Stimulated activated effector memory CD8-positive, alpha-beta T cell treated with anti-CD3 and anti-CD28 coated beads, Interleukin-12 subunit alpha, Interleukin-12 subunit beta, amount 100 ng/mL, for 72 hours (primary cell): ENCODE measurements at regions not wholly inside any gene's neighbourhood (a gene's known extent, or its start where the extent isn't known, plus 50 kb on each side); places are given as distances from the start of the nearest gene placed in this dataset.

Source experiments
- ATAC-seq: fragments of 150-1000 bp; cut with Tn5 transposase; 2 replicates; pipeline ENCODE4 v1.10.0; 2021
- DNase-seq, 2 donors: peaks; one replicate each; pipeline ENCODE4 v3.0.0; 2021 to 2022; ENCODE audit warnings: low spot score in 2 of 2
- H3K27ac Mint-ChIP-seq: one replicate; pipeline ENCODE4 v1.8.0; 2022; ENCODE audit warnings: mild to moderate bottlenecking, mixed read lengths
- H3K36me3 Mint-ChIP-seq: one replicate; pipeline ENCODE4 v1.8.0; 2022; ENCODE audit warnings: mild to moderate bottlenecking, mixed read lengths
- H3K4me1 Mint-ChIP-seq: one replicate; pipeline ENCODE4 v1.8.0; 2022; ENCODE audit warnings: mixed read lengths
- H3K4me3 Mint-ChIP-seq: one replicate; pipeline ENCODE4 v1.8.0; 2022; ENCODE audit warnings: mild to moderate bottlenecking, mixed read lengths
- H3K9me3 Mint-ChIP-seq: one replicate; pipeline ENCODE4 v1.8.0; 2022; ENCODE audit warnings: mixed read lengths

GRCh38 chr20:17838921-17839320, 129.7 kb downstream of the SNX5 start:
- ATAC-seq, result no peak
- no peaks in the 10 kb centered on the region for H3K9me3 Mint-ChIP-seq
- H3K4me3 Mint-ChIP-seq, result no peak overlapping the region
- H3K36me3 Mint-ChIP-seq, result no peaks in the 10 kb centered on the region
- peak overlapping the region; percentile 48 for H3K27ac Mint-ChIP-seq
- peaks cover 8% of the 10 kb centered on the region for H3K4me1 Mint-ChIP-seq
- DNase-seq, result no peak

DNA sequence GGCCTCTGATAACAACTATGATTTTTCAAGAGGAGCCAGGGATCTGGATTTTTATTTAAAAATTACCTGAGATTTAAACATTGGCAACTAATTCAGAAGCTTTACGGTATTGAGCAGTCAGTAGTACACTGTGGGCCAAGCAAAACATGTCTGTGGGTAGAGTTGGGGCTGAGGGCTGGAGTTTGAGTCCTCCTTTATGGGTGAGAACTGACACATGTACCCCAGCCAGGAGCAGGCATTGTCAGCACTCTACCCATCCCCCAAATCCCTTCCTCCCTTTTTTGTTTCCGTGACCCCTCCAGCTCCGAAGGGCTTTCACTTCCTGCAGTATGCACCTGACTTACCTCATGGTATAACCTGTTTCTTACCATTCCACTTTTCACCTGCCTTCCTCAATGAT, 131.4 kb downstream of the SNX5 start:
- Mint-ChIP-seq H3K36me3 (no peaks in the 10 kb centered on the region), H3K27ac (no peak overlapping the region), H3K4me1 (no peaks in the 10 kb centered on the region), H3K9me3 (no peaks in the 10 kb centered on the region), H3K4me3 (no peak overlapping the region)
- ATAC-seq (no peak), DNase-seq (no peak)

GRCh38 chr20:17836303-17836861, 132.2 kb downstream of the SNX5 start:
- no peaks in the 10 kb centered on the region for H3K4me1 Mint-ChIP-seq
- H3K4me3 Mint-ChIP-seq, result no peak overlapping the region
- H3K27ac Mint-ChIP-seq, result no peak overlapping the region
- ATAC-seq (no peak), DNase-seq (no peak)
- H3K36me3 Mint-ChIP-seq, result no peaks in the 10 kb centered on the region
- no peaks in the 10 kb centered on the region for H3K9me3 Mint-ChIP-seq

DNA sequence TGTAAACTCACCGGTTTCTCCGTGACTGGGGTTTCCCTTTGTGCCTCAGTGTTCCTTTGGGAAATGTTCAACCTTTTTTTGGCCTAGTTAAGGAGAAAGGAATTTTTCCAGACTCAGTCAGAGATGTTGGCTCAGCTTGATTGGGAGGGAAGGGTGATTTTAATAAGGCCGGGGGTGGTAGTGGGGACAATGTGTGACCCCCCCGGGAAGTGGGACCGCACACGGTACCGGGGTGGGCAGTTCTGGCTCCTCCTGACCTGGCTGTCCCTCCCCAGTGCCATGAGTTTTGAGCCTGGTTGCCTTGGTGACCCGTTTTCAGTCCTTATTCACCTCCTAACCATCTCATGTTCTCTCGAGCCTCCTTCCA, 132.7 kb downstream of the SNX5 start:
- Mint-ChIP-seq H3K27ac (no peak overlapping the region), H3K36me3 (no peaks in the 10 kb centered on the region), H3K9me3 (no peaks in the 10 kb centered on the region), H3K4me1 (no peaks in the 10 kb centered on the region), H3K4me3 (no peak overlapping the region)
- ATAC-seq (no peak), DNase-seq (no peak)

DNA sequence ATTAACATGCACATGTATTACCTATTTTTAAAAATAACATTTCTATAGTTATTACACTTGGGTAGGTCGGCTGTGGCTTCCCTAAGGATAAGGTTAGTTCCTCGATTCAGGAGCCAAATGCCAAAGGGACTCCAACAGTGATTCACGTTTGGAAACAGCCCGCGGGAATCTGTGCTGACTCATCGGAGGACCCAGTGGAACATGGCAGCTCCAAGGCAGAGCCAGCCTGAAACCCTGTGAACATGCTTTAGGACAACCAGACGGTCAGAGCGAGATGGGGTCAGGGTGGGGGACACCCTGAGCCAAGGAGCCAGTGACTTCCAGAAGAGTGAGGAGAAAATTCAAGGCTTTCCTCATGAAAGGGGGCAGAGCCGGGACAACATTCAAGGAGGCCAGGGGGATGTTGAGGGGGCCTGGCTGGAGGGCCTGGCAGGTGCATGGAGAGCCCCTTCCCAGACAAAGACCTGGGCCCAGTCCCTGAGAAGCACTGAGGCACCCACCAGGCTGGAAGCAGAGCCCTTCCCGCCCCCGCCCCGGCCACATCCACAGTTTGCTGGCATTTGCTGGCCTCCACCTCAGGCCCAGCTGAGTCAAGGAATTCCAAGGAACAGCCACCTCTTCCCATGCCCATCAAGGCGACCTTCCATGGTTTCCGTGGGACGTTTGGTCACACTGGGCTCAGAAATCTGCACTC, 133.2 kb downstream of the SNX5 start:
- Mint-ChIP-seq H3K4me1 (no peaks in the 10 kb centered on the region), H3K9me3 (no peaks in the 10 kb centered on the region)

GRCh38 chr20:17834804-17835203, 133.8 kb downstream of the SNX5 start:
- Mint-ChIP-seq H3K9me3 (no peaks in the 10 kb centered on the region), H3K4me3 (no peak overlapping the region), H3K27ac (no peak overlapping the region), H3K36me3 (no peaks in the 10 kb centered on the region), H3K4me1 (no peaks in the 10 kb centered on the region)
- no peak for ATAC-seq
- DNase-seq, result no peak

More for the DNA sequence above, 133.2 kb downstream of the SNX5 start:
- DNase-seq (no peak), ATAC-seq (no peak)
- H3K27ac Mint-ChIP-seq, result no peak overlapping the region
- no peak overlapping the region for H3K4me3 Mint-ChIP-seq
- H3K36me3 Mint-ChIP-seq, result no peaks in the 10 kb centered on the region

GRCh38 chr20:17833036-17833674, 133.4 kb downstream of the BANF2 start:
- H3K36me3 Mint-ChIP-seq, result no peaks in the 10 kb centered on the region
- no peak for ATAC-seq

GRCh38 chr20:17832236-17832915, 132.6 kb downstream of the BANF2 start:
- H3K9me3 Mint-ChIP-seq, result no peaks in the 10 kb centered on the region
- H3K27ac Mint-ChIP-seq, result no peak overlapping the region
- no peaks in the 10 kb centered on the region for H3K36me3 Mint-ChIP-seq
- DNase-seq, result no peak
- no peak overlapping the region for H3K4me3 Mint-ChIP-seq
- H3K4me1 Mint-ChIP-seq, result no peaks in the 10 kb centered on the region
- ATAC-seq, result no peak

More at GRCh38 chr20:17833036-17833674, 133.4 kb downstream of the BANF2 start:
- Mint-ChIP-seq H3K4me1 (no peaks in the 10 kb centered on the region), H3K4me3 (no peak overlapping the region), H3K27ac (no peak overlapping the region), H3K9me3 (no peaks in the 10 kb centered on the region)
- no peak for DNase-seq

- peaks cover 15% of the 10 kb centered on the region for H3K4me1 Mint-ChIP-seq
Measured at GRCh38 chr20:17828598-17829144, 128.9 kb downstream of the BANF2 start.

GRCh38 chr20:17827759-17828559, 128.2 kb downstream of the BANF2 start:
- peaks cover 15% of the 10 kb centered on the region for H3K4me1 Mint-ChIP-seq
- no peaks in the 10 kb centered on the region for H3K9me3 Mint-ChIP-seq
- no peak overlapping the region for H3K4me3 Mint-ChIP-seq
- H3K36me3 Mint-ChIP-seq, result no peaks in the 10 kb centered on the region
- DNase-seq (no peak), ATAC-seq (no peak)
- H3K27ac Mint-ChIP-seq, result no peak overlapping the region

More at GRCh38 chr20:17828598-17829144, 128.9 kb downstream of the BANF2 start:
- no peak for DNase-seq
- no peaks in the 10 kb centered on the region for H3K36me3 Mint-ChIP-seq
- no peak overlapping the region for H3K4me3 Mint-ChIP-seq
- ATAC-seq, result no peak
- H3K9me3 Mint-ChIP-seq, result no peaks in the 10 kb centered on the region
- no peak overlapping the region for H3K27ac Mint-ChIP-seq

GRCh38 chr20:17827079-17827478, 127.3 kb downstream of the BANF2 start:
- H3K36me3 Mint-ChIP-seq, result no peaks in the 10 kb centered on the region
- ATAC-seq, result no peak
- H3K9me3 Mint-ChIP-seq, result no peaks in the 10 kb centered on the region
- H3K27ac Mint-ChIP-seq, result no peak overlapping the region
- H3K4me1 Mint-ChIP-seq, result peaks cover 15% of the 10 kb centered on the region
- DNase-seq, result no peak
- no peak overlapping the region for H3K4me3 Mint-ChIP-seq

DNA sequence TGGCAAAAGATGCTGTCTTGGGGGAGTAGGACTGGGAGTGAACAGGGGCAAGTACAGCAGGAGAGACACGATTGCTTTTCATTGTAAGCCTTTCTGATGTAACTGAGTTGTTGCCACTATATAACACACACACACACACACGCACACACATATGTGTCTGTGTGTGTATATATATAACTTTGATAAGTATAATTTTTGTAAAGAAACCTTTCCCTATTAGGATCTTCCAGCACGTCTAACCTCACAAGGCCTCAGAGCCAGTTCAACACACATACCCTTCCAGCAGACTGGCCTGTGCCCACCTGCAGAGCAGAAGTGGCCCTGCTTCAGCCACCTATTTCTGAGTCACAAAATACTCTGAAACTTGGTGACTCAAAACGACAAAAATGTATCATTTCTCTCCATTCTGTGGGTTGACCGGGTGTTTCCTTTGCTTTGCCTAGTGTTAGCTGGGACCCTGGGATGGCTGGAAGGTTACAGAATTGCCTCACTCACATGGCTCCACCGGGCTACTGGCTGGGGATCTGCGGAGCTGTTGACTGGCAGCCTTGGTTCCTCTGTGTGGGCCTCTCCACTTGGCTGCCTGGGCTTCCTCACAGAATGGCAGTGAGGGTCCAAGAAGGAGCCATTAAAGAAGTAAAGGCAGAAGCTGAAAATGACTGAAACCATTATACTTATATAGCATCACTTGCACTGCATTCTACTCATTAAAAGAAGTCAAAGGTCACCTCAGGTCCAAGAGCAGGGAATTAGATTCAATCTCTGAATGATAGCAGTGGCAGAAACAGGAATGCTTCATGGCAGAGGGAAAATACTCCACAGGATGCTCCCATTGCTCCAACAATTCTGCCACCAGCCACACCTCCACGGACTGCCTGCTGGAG, 126.4 kb downstream of the BANF2 start:
- no peak overlapping the region for H3K4me3 Mint-ChIP-seq
- H3K36me3 Mint-ChIP-seq, result no peaks in the 10 kb centered on the region
- no peak overlapping the region for H3K27ac Mint-ChIP-seq
- no peaks in the 10 kb centered on the region for H3K9me3 Mint-ChIP-seq
- DNase-seq (peak; percentile 11 to 80), ATAC-seq (peak; percentile 92)
- peaks cover 15% of the 10 kb centered on the region for H3K4me1 Mint-ChIP-seq

DNA sequence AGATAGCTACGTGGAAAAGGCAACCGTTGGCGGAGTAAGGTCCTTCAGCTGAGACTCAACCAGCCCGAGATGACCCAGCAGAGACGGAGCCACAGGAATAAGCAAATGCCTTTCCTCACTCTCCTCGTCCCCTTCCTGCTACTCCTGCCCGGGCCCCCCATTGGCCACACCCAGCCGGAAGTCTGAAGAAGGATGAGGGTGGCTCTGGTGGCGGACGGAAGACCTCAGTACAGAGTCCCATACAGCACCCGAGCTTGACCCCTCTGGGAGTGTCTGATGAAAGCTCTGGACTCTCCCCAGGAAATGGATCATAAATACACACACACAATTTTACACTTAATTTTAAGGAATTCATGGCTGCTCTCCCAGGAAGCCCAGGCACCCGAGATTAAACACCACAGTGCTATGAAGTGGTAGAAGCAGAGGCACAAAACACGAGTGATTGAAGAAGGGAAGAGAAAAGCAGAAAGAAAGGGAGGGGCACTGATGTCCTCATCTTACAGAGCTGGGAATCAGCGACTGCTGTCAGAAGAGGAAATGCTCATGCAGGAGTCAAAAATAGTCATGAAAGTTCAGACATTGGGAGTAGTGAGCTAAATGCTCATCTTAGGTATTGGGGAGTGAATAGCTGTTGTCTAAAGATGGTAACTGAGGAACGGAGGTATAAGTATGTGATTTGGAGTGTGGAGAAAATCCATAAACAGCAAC, 125.6 kb downstream of the BANF2 start:
- peak overlapping the region; percentile 17 for H3K27ac Mint-ChIP-seq
- peaks cover 15% of the 10 kb centered on the region for H3K4me1 Mint-ChIP-seq
- DNase-seq (no peak), ATAC-seq (no peak)
- no peaks in the 10 kb centered on the region for H3K36me3 Mint-ChIP-seq
- no peak overlapping the region for H3K4me3 Mint-ChIP-seq
- no peaks in the 10 kb centered on the region for H3K9me3 Mint-ChIP-seq
